GM12878 (cell line): ENCODE measurements at regions not wholly inside any gene's neighbourhood (a gene's known extent, or its start where the extent isn't known, plus 50 kb on each side); places are given as distances from the start of the nearest gene placed in this dataset.

Source experiments
- ATF2 ChIP-seq: IDR thresholded peaks from 2 replicates; pipeline ENCODE4 v1.6.1; 2012; ENCODE audit warnings: low read length, inconsistent platforms
- BCL3 ChIP-seq: IDR thresholded peaks from 2 replicates; pipeline ENCODE4 v1.6.1; 2011; ENCODE audit warnings: borderline replicate concordance, low read depth, mild to moderate bottlenecking, moderate library complexity, low read length; ENCODE audit not compliant: insufficient read depth, poor library complexity, severe bottlenecking
- CTCF ChIP-seq, 3 experiments: IDR thresholded peaks in 2 of 3; conservative IDR thresholded peaks in 1 of 3; 2 replicates each; pipeline ENCODE4 v1.5.1; 2011; ENCODE audit warnings: low read depth in 3 of 3, low read length in 3 of 3, mild to moderate bottlenecking in 3 of 3, control low read depth in 2 of 3, moderate library complexity in 2 of 3, inconsistent platforms in 1 of 3, mixed read lengths in 1 of 3; ENCODE audit not compliant: control insufficient read depth in 2 of 3, insufficient read depth in 1 of 3; ENCODE audit errors: extremely low read depth in 1 of 3
- EGR1 ChIP-seq, 2 experiments: IDR thresholded peaks; 1 replicate in 1 of 2; 2 replicates in 1 of 2; pipeline ENCODE4 v1.6.1; 2011 to 2012; ENCODE audit warnings: low read depth in 2 of 2, low read length in 2 of 2, borderline replicate concordance in 1 of 2, mild to moderate bottlenecking in 1 of 2, moderate library complexity in 1 of 2
- EP300 ChIP-seq, 2 experiments: fragments of 150-350 bp in 1 of 2; IDR thresholded peaks; 2 replicates each; pipeline ENCODE4 v1.6.1; 2011 to 2012; ENCODE audit warnings: low read depth in 2 of 2, low read length in 2 of 2, borderline replicate concordance in 1 of 2, improper control_type of control experiment in 1 of 2, inconsistent platforms in 1 of 2; ENCODE audit not compliant: control insufficient read depth in 1 of 2
- EZH2 ChIP-seq: IDR thresholded peaks from 2 replicates; pipeline ENCODE4 v1.6.1; 2012; ENCODE audit warnings: low read depth, mild to moderate bottlenecking, control low read depth, inconsistent platforms, low read length, borderline replicate concordance; ENCODE audit not compliant: control insufficient read depth
- IRF3 ChIP-seq: fragments of 450-650 bp; IDR thresholded peaks from 2 replicates; pipeline ENCODE4 v1.6.1; 2014; ENCODE audit warnings: mild to moderate bottlenecking
- KDM1A ChIP-seq: fragments of 200-600 bp; sonication (generic); IDR thresholded peaks from 2 replicates; pipeline ENCODE4 v1.6.1; 2016; ENCODE audit warnings: borderline replicate concordance
- POLR2A ChIP-seq: IDR thresholded peaks from 2 replicates; pipeline ENCODE4 v1.6.1; 2011; ENCODE audit warnings: low read depth, mild to moderate bottlenecking, low read length
- REST ChIP-seq: IDR thresholded peaks from 2 replicates; pipeline ENCODE4 v1.6.1; 2012; ENCODE audit warnings: mild to moderate bottlenecking, low read depth, low read length
- SREBF2 ChIP-seq: IDR thresholded peaks from 2 replicates; pipeline ENCODE4 v1.6.1; 2012; ENCODE audit warnings: mild to moderate bottlenecking, low read length
- SUPT20H ChIP-seq: IDR thresholded peaks from 2 replicates; pipeline ENCODE4 v1.6.1; 2011; ENCODE audit warnings: low read depth, mild to moderate bottlenecking, low read length, moderate library complexity, borderline replicate concordance; ENCODE audit not compliant: control insufficient read depth
- TAF1 ChIP-seq: IDR thresholded peaks from 2 replicates; pipeline ENCODE4 v1.6.1; 2011; ENCODE audit warnings: mild to moderate bottlenecking, low read depth, low read length, borderline replicate concordance
- USF2 ChIP-seq: IDR thresholded peaks from 2 replicates; pipeline ENCODE4 v1.6.1; 2011; ENCODE audit warnings: low read depth, low read length, improper control_type of control experiment, borderline replicate concordance

- TF ChIP-seq EZH2, result no peak
- no peak for TF ChIP-seq REST
- no peak for TF ChIP-seq IRF3
- TF ChIP-seq POLR2A, result no peak
- no peak for TF ChIP-seq CTCF (IDR thresholded peaks at IDR 0.05 in 2 of 3, conservative IDR thresholded peaks at IDR 0.05 in 1 of 3; ENCODE audit: control insufficient read depth in 2 of 3, extremely low read depth in 1 of 3, insufficient read depth in 1 of 3, low read depth in 3 of 3, low read length in 3 of 3)
- no peak for TF ChIP-seq ATF2
- TF ChIP-seq SUPT20H, result no peak
- TF ChIP-seq KDM1A, result no peak
- TF ChIP-seq SREBF2, result no peak
- no peak for TF ChIP-seq BCL3
- no peak for TF ChIP-seq EGR1 (IDR thresholded peaks at IDR 0.05; ENCODE audit: borderline replicate concordance in 1 of 2, low read depth in 2 of 2, low read length in 2 of 2)
- no peak for TF ChIP-seq USF2
- no peak for TF ChIP-seq EP300 (IDR thresholded peaks at IDR 0.05; ENCODE audit: borderline replicate concordance in 1 of 2, control insufficient read depth in 1 of 2, low read depth in 2 of 2, low read length in 2 of 2)
- no peak for TF ChIP-seq TAF1
Measured at GRCh38 chr10:6813306-6813705, 233.2 kb upstream of the PRKCQ start.
